PC-3 (cell line): ENCODE measurements at regions not wholly inside any gene's neighbourhood (a gene's known extent, or its start where the extent isn't known, plus 50 kb on each side); places are given as distances from the start of the nearest gene placed in this dataset.

ENCODE experiments used
- ATAC-seq: fragments of 200-7000 bp; cut with Tn5 transposase; 2 replicates; pipeline ENCODE4 v1.9.1; 2020; ENCODE audit warnings: mild to moderate bottlenecking, moderate library complexity
- BruUV-seq: library from RNA; stranded (reverse); fragments of 400-500 nt; replicated peaks from 2 replicates; lab custom pipeline; 2021; lab: Mats Ljungman, UMichigan
- CTCF ChIA-PET: fragments of 300-600 bp; sonication (Branson Sonifier 250); formaldehyde crosslinking; loops from one replicate; lab custom pipeline; 2022; ENCODE audit warnings: antibody characterized with exemption; lab: Charles Lee
- POLR2A ChIA-PET: fragments of 300-600 bp; sonication (Branson Sonifier 250); formaldehyde crosslinking; loops from one replicate; lab custom pipeline; 2022; ENCODE audit warnings: antibody characterized with exemption; ENCODE audit not compliant: unreplicated experiment; lab: Charles Lee
- DNase-seq: peaks from one replicate; pipeline ENCODE4 v3.0.0-alpha.2; 2015
- H2AFZ ChIP-seq: fragments of 300-600 bp; sonication (generic); 2 replicates; pipeline ENCODE4 v1.6.0; 2016; ENCODE audit warnings: antibody characterized with exemption, low read length
- H3F3A ChIP-seq: fragments of 300-600 bp; sonication (generic); one replicate; pipeline ENCODE4 v1.6.0; 2017; ENCODE audit warnings: antibody characterized with exemption, low read length, control low read depth, mild to moderate bottlenecking; ENCODE audit not compliant: unreplicated experiment
- H3K27ac ChIP-seq: fragments of 300-600 bp; sonication (generic); 2 replicates; pipeline ENCODE4 v1.5.1; 2016; ENCODE audit warnings: mild to moderate bottlenecking, low read length
- H3K27me3 ChIP-seq: fragments of 300-600 bp; sonication (generic); 2 replicates; pipeline ENCODE4 v1.6.1; 2016; ENCODE audit warnings: low read length, mixed read lengths
- H3K36me3 ChIP-seq: fragments of 300-600 bp; sonication (generic); 2 replicates; pipeline ENCODE4 v1.6.1; 2016; ENCODE audit warnings: low read depth, mixed run types, low read length, mixed read lengths
- H3K4me1 ChIP-seq: fragments of 300-600 bp; sonication (generic); 2 replicates; pipeline ENCODE4 v1.5.1; 2016; ENCODE audit warnings: low read length; ENCODE audit not compliant: insufficient read depth
- H3K4me2 ChIP-seq: fragments of 300-600 bp; sonication (generic); 2 replicates; pipeline ENCODE4 v1.6.0; 2016; ENCODE audit warnings: low read length
- H3K4me3 ChIP-seq: fragments of 300-600 bp; sonication (generic); 2 replicates; pipeline ENCODE4 v1.5.1; 2016; ENCODE audit warnings: mild to moderate bottlenecking, low read length, mixed read lengths
- H3K79me2 ChIP-seq: fragments of 300-600 bp; sonication (generic); 2 replicates; pipeline ENCODE4 v1.6.1; 2017; ENCODE audit warnings: low read length, mixed read lengths
- H3K9ac ChIP-seq: fragments of 300-600 bp; sonication (generic); 2 replicates; pipeline ENCODE4 v1.6.0; 2016; ENCODE audit warnings: mild to moderate bottlenecking, low read length
- H3K9me2 ChIP-seq: fragments of 300-600 bp; sonication (generic); replicated peaks from 2 replicates; pipeline ENCODE4 v1.6.1; 2016; ENCODE audit warnings: mixed run types, low read length, mixed read lengths
- H3K9me3 ChIP-seq: fragments of 300-600 bp; sonication (generic); 2 replicates; pipeline ENCODE4 v1.6.1; 2016; ENCODE audit warnings: low read length, mixed read lengths
- H4K20me1 ChIP-seq: fragments of 300-600 bp; sonication (generic); 2 replicates; pipeline ENCODE4 v1.6.1; 2016; ENCODE audit warnings: low read length, mixed read lengths
- EZH2 ChIP-seq: fragments of 300-600 bp; sonication (generic); IDR thresholded peaks from one replicate; pipeline ENCODE4 v1.6.1; 2017; ENCODE audit warnings: antibody characterized with exemption, mild to moderate bottlenecking, low read length; ENCODE audit not compliant: unreplicated experiment
- EZH2phosphoT487 ChIP-seq: fragments of 300-600 bp; sonication (generic); IDR thresholded peaks from 2 replicates; pipeline ENCODE4 v1.6.1; 2018; ENCODE audit warnings: mild to moderate bottlenecking, antibody characterized with exemption, low read length, borderline replicate concordance
- intact Hi-C: fragments of 100-400 bp; cut with micrococcal nuclease; formaldehyde crosslinking; loops from 2 replicates; pipeline ENCODE4 v1.9.0; 2023
- TF ChIP-seq, protein P1 (sequence below): fragments of 300-600 bp; sonication (generic); conservative IDR thresholded peaks from 2 replicates; pipeline ENCODE4 v1.5.1; 2017; ENCODE audit warnings: antibody characterized with exemption, low read depth, mild to moderate bottlenecking, low read length

DNA sequence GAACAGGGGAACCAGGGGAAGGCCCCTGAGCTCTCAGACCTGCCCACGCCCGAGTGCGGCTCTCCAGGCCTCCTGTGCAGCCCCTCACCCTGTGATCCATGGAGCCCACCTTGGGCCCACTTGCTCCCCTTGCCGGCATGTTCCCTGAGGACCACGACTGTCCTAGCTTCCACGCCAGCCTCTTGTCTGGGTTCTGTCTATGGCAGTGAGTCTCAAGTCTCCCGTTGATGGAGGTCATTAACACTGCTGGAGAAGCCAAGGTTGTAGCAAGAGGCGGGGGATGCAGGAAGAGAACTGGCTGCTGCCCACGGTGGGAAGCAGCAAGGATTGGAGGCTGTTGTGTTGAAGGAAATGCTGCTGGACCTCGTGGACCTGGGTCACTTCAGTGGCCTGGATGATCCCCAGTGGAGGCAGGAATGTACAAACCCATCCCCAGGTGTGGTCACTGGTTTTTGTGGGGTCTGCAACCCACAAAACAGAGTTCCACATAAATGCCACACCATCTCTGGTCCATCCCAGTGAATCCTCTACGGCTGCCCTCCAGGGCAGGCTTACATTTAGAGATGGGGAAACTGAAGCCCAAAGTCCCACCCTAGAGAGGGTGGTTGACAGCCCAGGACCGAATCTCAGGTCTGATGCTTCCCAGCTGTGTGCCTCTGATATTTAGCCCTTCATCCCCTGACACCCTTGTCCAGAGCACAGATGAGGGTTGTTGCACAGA, 150.3 kb downstream of the NDUFA10 start:
- Histone ChIP-seq H3K36me3 (no peaks in the 10 kb centered on the region), H3F3A (no peaks in the 10 kb centered on the region), H3K79me2 (no peaks in the 10 kb centered on the region), H3K4me1 (no peaks in the 10 kb centered on the region), H3K9ac (no peak overlapping the region), H3K4me3 (no peak overlapping the region), H3K27ac (no peak overlapping the region), H4K20me1 (no peaks in the 10 kb centered on the region), H3K9me2 (no peaks in the 10 kb centered on the region), H3K4me2 (no peak overlapping the region), H2AFZ (no peak overlapping the region), H3K27me3 (peaks cover 55% of the 10 kb centered on the region), H3K9me3 (no peaks in the 10 kb centered on the region)
- ATAC-seq (no peak), DNase-seq (no peak)
- ChIA-PET POLR2A (no interaction called here), CTCF (no interaction called here)
- intact Hi-C loops: no loop called here
- TF ChIP-seq, protein P1, sequence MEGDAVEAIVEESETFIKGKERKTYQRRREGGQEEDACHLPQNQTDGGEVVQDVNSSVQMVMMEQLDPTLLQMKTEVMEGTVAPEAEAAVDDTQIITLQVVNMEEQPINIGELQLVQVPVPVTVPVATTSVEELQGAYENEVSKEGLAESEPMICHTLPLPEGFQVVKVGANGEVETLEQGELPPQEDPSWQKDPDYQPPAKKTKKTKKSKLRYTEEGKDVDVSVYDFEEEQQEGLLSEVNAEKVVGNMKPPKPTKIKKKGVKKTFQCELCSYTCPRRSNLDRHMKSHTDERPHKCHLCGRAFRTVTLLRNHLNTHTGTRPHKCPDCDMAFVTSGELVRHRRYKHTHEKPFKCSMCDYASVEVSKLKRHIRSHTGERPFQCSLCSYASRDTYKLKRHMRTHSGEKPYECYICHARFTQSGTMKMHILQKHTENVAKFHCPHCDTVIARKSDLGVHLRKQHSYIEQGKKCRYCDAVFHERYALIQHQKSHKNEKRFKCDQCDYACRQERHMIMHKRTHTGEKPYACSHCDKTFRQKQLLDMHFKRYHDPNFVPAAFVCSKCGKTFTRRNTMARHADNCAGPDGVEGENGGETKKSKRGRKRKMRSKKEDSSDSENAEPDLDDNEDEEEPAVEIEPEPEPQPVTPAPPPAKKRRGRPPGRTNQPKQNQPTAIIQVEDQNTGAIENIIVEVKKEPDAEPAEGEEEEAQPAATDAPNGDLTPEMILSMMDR: no peak
- no peak for TF ChIP-seq EZH2
- BruUV-seq: no TSS peak

DNA sequence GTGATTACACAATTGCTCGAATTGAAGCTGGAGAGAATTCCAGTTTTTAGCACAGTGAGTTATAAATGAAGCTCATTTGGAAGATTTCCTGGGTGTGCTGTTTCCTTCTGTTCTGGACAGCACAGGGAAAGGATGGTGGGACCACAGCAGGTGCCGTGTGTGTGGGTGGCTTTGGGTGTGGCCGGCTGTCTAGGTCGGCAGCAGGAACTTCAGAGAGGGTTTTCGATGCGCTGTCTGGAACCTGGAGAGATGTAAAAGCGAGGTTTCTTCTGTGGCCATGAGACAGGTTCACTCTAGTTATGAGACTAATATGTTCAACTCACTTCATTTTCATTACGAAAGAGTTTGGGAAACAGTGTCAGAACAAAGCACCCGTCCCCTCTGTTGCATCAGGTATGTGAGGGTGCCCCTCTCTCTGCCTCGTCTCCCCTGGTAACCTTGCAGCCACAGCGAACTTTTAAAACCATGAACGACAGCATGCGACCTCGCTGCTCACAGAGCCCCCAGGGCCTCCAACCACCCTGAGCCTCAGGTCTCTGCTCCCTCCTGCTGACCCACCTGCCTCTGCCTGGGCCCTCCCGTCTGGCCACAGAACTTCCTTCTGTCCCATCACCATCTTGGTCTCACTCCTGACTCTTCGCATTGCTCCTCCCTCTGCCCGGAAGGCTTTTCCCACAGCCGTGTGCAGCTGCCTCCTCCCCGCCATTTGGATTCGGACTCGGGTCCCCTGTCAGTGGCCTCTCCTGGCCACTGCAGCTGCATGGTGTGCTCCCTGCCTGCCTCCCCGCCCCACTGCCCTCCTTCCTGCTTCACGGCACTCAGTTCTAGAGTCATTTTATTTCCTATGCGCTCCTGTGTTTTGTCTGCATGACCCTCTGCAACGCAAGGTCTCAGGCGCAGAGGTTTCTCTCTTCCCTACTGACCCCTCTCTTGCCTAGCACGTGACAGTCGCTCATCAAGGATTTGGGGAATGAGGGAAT, 151.2 kb downstream of the NDUFA10 start:
- TF ChIP-seq, protein P1: no peak
- TF ChIP-seq EZH2 (no peak), EZH2phosphoT487 (no peak)
- H3K9ac ChIP-seq: no peak overlapping the region
- no peaks in the 10 kb centered on the region for H3K9me2 ChIP-seq
- no peaks in the 10 kb centered on the region for H4K20me1 ChIP-seq
- no peak overlapping the region for H3K27ac ChIP-seq
- intact Hi-C loops: no loop called here
- H3K9me3 ChIP-seq: no peaks in the 10 kb centered on the region
- CTCF ChIA-PET: no interaction called here
- no peaks in the 10 kb centered on the region for H3F3A ChIP-seq
- no peak for ATAC-seq
- H3K27me3 ChIP-seq: peaks cover 55% of the 10 kb centered on the region
- H2AFZ ChIP-seq: no peak overlapping the region
- POLR2A ChIA-PET: no interaction called here
- H3K4me1 ChIP-seq: no peaks in the 10 kb centered on the region
- H3K4me3 ChIP-seq: no peak overlapping the region
- BruUV-seq: no TSS peak
- H3K4me2 ChIP-seq: no peak overlapping the region
- no peaks in the 10 kb centered on the region for H3K79me2 ChIP-seq
- H3K36me3 ChIP-seq: no peaks in the 10 kb centered on the region
- no peak for DNase-seq
